ENCODE measurements at regions not wholly inside any gene's neighbourhood (a gene's known extent, or its start where the extent isn't known, plus 50 kb on each side); places are given as distances from the start of the nearest gene placed in this dataset.

DNA sequence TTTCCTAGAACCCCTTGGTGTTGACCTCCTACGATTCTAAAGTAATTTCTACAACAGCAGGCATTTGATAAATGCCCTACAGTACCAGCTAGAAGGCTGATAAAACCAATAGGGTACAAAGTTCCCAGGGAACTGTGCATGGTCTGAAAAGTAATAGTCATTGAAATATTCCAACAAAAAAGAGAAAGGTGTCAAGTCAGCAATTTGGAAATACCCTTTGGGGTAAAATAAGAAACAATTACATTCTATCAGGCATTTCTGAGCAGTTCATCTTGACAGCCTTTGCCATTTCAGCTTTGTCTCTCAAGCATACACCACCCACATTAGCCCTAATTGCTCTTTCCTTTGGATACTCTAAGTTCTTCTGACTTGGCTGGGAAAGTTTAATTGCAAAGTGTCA, 542.9 kb upstream of the DDX18 start:
- no peaks in the 10 kb centered on the region for H3K27me3 ChIP-seq (ENCODE audit: control insufficient read depth, insufficient read depth, low read length)
- H3K36me3 ChIP-seq (ENCODE audit: control insufficient read depth, insufficient read depth, low read length): no peaks in the 10 kb centered on the region
- H3K18ac ChIP-seq (ENCODE audit: low read depth, low read length): no peak overlapping the region
- H3K4me1 ChIP-seq (ENCODE audit: control insufficient read depth, insufficient read depth, low read length): no peaks in the 10 kb centered on the region
- no peak overlapping the region for H2AK5ac ChIP-seq (ENCODE audit: low read depth, low read length)
- no peak overlapping the region for H3K14ac ChIP-seq (replicated peaks; ENCODE audit: low read depth, low read length)
- peaks cover 4% of the 10 kb centered on the region; the same call in 1 of the 2 replicates for H3K9me3 ChIP-seq (ENCODE audit: control insufficient read depth, insufficient read depth, low read length)
- intact Hi-C loops (cut with micrococcal nuclease): no loop called here
- no peak overlapping the region for H3K4ac ChIP-seq (ENCODE audit: low read depth, low read length)
- H4K20me1 ChIP-seq (ENCODE audit: insufficient read depth, low read length): no peaks in the 10 kb centered on the region
- no peak for ATAC-seq (ENCODE audit: low read depth)
- CTCF ChIA-PET: no interaction called here
- no peaks in the 10 kb centered on the region for H3K9me1 ChIP-seq (ENCODE audit: insufficient read depth, low read length)
- no peak overlapping the region for H3K23ac ChIP-seq (ENCODE audit: low read depth, low read length)
- no CpG with 5 or more reads among the region's 1 CpG for WGBS, 2 experiments (ENCODE audit: extremely low coverage in 2 of 2, insufficient read length in 1 of 2)
- H3K9ac ChIP-seq (ENCODE audit: low read depth, low read length): no peak overlapping the region
- peak; percentile 93 for TF ChIP-seq MAFK (IDR thresholded peaks at IDR 0.05; ENCODE audit: low read depth, low read length)
- TF ChIP-seq POLR2A (IDR thresholded peaks at IDR 0.05; ENCODE audit: low read depth, low read length): no peak
- no peak overlapping the region for H2BK15ac ChIP-seq (ENCODE audit: low read depth, low read length)
- in situ Hi-C loops (cut with MboI; ENCODE audit: low sequenced_read_pairs): no loop called here
- BruUV-seq (replicated peaks): no TSS peak
- H3K27ac ChIP-seq (ENCODE audit: insufficient read depth, low read length): no peak overlapping the region
- no peak for DNase-seq
- POLR2A ChIA-PET (ENCODE audit: unreplicated experiment): no interaction called here
- no peaks in the 10 kb centered on the region for H3K79me1 ChIP-seq (ENCODE audit: low read depth in 1 of 2, low read length in 2 of 2)
- dilution Hi-C loops (cut with HindIII; ENCODE audit: low sequenced_read_pairs, unreplicated experiment): no loop called here
- no peak overlapping the region for H4K8ac ChIP-seq (ENCODE audit: low read depth in 2 of 2, low read length in 2 of 2)
- no peak overlapping the region for H4K91ac ChIP-seq (ENCODE audit: insufficient read depth, low read depth, low read length)
- H3K56ac ChIP-seq (ENCODE audit: extremely low read depth, insufficient read depth, low read length): no peak overlapping the region
- H2BK5ac ChIP-seq (ENCODE audit: low read depth, low read length, poor library complexity, severe bottlenecking): no peak overlapping the region
- no peak overlapping the region for H3K4me2 ChIP-seq (ENCODE audit: low read depth, low read length)
- H4K5ac ChIP-seq (ENCODE audit: low read depth, low read length): no peak overlapping the region
- H2AFZ ChIP-seq (replicated peaks; ENCODE audit: low read length, poor library complexity): no peak overlapping the region
- no peak overlapping the region for H2BK20ac ChIP-seq (ENCODE audit: low read depth, low read length)
- H3K4me3 ChIP-seq (ENCODE audit: insufficient read depth, low read depth, low read length): no peak overlapping the region
- no peak overlapping the region for H2BK120ac ChIP-seq (ENCODE audit: low read depth, low read length)
- H2AK9ac ChIP-seq (replicated peaks; ENCODE audit: low read depth, low read length, poor library complexity): no peak overlapping the region
